ENCODE measurements at regions not wholly inside any gene's neighbourhood (a gene's known extent, or its start where the extent isn't known, plus 50 kb on each side); places are given as distances from the start of the nearest gene placed in this dataset.

DNA sequence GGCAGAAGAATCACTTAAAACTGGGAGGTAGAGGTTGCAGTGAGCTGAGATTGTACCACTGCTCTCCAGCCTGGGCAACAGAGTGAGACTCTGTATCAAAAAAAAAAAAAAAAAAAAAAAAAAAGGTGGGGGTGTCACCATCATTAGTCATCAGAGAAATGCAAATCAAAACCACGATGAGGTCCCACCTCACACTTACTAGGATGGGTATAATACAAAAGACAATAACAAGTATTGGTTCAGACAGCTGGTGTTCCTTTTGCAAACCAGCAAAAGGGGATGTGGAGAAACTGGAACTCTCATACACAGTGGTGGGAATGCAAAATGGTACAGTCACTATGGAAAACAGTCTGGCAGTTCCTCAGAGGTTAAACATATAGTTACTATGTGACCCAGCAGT, 78.7 kb upstream of the TSC22D2 start:
- 86% methylated on average over 1 of the region's 1 CpG for WGBS (ENCODE audit: low lambda C conversion rate, missing lambda C conversion rate)
- peak overlapping the region; percentile 66 for H3K27ac ChIP-seq
- no peaks in the 10 kb centered on the region for H3K9me2 ChIP-seq (replicated peaks; ENCODE audit: insufficient read depth)
- H3K4me3 ChIP-seq = no peak overlapping the region
- H4K20me1 ChIP-seq (ENCODE audit: insufficient read depth, poor library complexity, severe bottlenecking) = no peaks in the 10 kb centered on the region
- H2AFZ ChIP-seq = no peak overlapping the region
- DNase-seq (ENCODE audit: low spot score) = no peak
- H3K27me3 ChIP-seq = no peaks in the 10 kb centered on the region
- H3K4me1 ChIP-seq (ENCODE audit: insufficient read depth) = peaks cover 28% of the 10 kb centered on the region
- H3K9me3 ChIP-seq (ENCODE audit: low read depth) = no peaks in the 10 kb centered on the region
- peak overlapping the region; percentile 50 for H3K4me2 ChIP-seq
- no peaks in the 10 kb centered on the region for H3K36me3 ChIP-seq (replicated peaks; ENCODE audit: insufficient read depth, low read depth)
- H3K79me2 ChIP-seq = no peaks in the 10 kb centered on the region
- TF ChIP-seq EZH2 (IDR thresholded peaks at IDR 0.05; ENCODE audit: borderline replicate concordance) = no peak
- no peak for TF ChIP-seq CTCF (IDR thresholded peaks at IDR 0.05; ENCODE audit: poor library complexity)
- no peak for TF ChIP-seq EZH2phosphoT487 (IDR thresholded peaks at IDR 0.05; ENCODE audit: low read depth, severe bottlenecking, unreplicated experiment)

- H3K9me3 ChIP-seq (ENCODE audit: low read depth) = no peaks in the 10 kb centered on the region
- peak overlapping the region; percentile 9 for H3K27ac ChIP-seq
- no peak overlapping the region for H3K4me2 ChIP-seq
- no peak overlapping the region for H2AFZ ChIP-seq
- no peak for DNase-seq (ENCODE audit: low spot score)
- H3K27me3 ChIP-seq = no peaks in the 10 kb centered on the region
- TF ChIP-seq EZH2phosphoT487 (IDR thresholded peaks at IDR 0.05; ENCODE audit: low read depth, severe bottlenecking, unreplicated experiment) (no peak), EZH2 (IDR thresholded peaks at IDR 0.05; ENCODE audit: borderline replicate concordance) (no peak), CTCF (IDR thresholded peaks at IDR 0.05; ENCODE audit: poor library complexity) (no peak)
- no peaks in the 10 kb centered on the region for H3K79me2 ChIP-seq
- H3K4me1 ChIP-seq (ENCODE audit: insufficient read depth) = peaks cover 35% of the 10 kb centered on the region
- H3K36me3 ChIP-seq (replicated peaks; ENCODE audit: insufficient read depth, low read depth) = no peaks in the 10 kb centered on the region
- no peaks in the 10 kb centered on the region for H4K20me1 ChIP-seq (ENCODE audit: insufficient read depth, poor library complexity, severe bottlenecking)
- H3K9me2 ChIP-seq (replicated peaks; ENCODE audit: insufficient read depth) = no peaks in the 10 kb centered on the region
- H3K4me3 ChIP-seq = no peak overlapping the region
- 63% methylated on average over 2 of the region's 2 CpGs for WGBS (ENCODE audit: low lambda C conversion rate, missing lambda C conversion rate)
Measured at GRCh38 chr3:150328654-150329040, 79.5 kb upstream of the TSC22D2 start.

GRCh38 chr3:150327678-150328653, 80.1 kb upstream of the TSC22D2 start:
- TF ChIP-seq EZH2 (IDR thresholded peaks at IDR 0.05; ENCODE audit: borderline replicate concordance) (no peak), EZH2phosphoT487 (IDR thresholded peaks at IDR 0.05; ENCODE audit: low read depth, severe bottlenecking, unreplicated experiment) (no peak)
- DNase-seq (ENCODE audit: low spot score) = no peak
- Histone ChIP-seq H3K79me2 (no peaks in the 10 kb centered on the region), H3K9me2 (replicated peaks; ENCODE audit: insufficient read depth) (no peaks in the 10 kb centered on the region), H3K9me3 (ENCODE audit: low read depth) (no peaks in the 10 kb centered on the region), H3K4me3 (no peak overlapping the region), H3K36me3 (replicated peaks; ENCODE audit: insufficient read depth, low read depth) (no peaks in the 10 kb centered on the region), H3K4me2 (no peak overlapping the region), H3K4me1 (ENCODE audit: insufficient read depth) (peaks cover 35% of the 10 kb centered on the region), H3K27me3 (no peaks in the 10 kb centered on the region), H3K27ac (peak overlapping the region; percentile 9), H4K20me1 (ENCODE audit: insufficient read depth, poor library complexity, severe bottlenecking) (no peaks in the 10 kb centered on the region), H2AFZ (no peak overlapping the region)
- WGBS (ENCODE audit: low lambda C conversion rate, missing lambda C conversion rate) = 75% methylated on average over 13 of the region's 13 CpGs

- H3K9me3 ChIP-seq (ENCODE audit: low read depth) = no peaks in the 10 kb centered on the region
- H4K20me1 ChIP-seq (ENCODE audit: insufficient read depth, poor library complexity, severe bottlenecking) = no peaks in the 10 kb centered on the region
- H3K27ac ChIP-seq = peak overlapping the region; percentile 73
- no peak for DNase-seq (ENCODE audit: low spot score)
- WGBS (ENCODE audit: low lambda C conversion rate, missing lambda C conversion rate) = 56% methylated on average over 4 of the region's 4 CpGs
- no peak overlapping the region for H2AFZ ChIP-seq
- peak overlapping the region; percentile 44 for H3K4me2 ChIP-seq
- peaks cover 35% of the 10 kb centered on the region for H3K4me1 ChIP-seq (ENCODE audit: insufficient read depth)
- H3K4me3 ChIP-seq = no peak overlapping the region
- no peak for TF ChIP-seq CTCF (IDR thresholded peaks at IDR 0.05; ENCODE audit: poor library complexity)
- no peak for TF ChIP-seq EZH2phosphoT487 (IDR thresholded peaks at IDR 0.05; ENCODE audit: low read depth, severe bottlenecking, unreplicated experiment)
- no peak for TF ChIP-seq EZH2 (IDR thresholded peaks at IDR 0.05; ENCODE audit: borderline replicate concordance)
- H3K27me3 ChIP-seq = no peaks in the 10 kb centered on the region
- no peaks in the 10 kb centered on the region for H3K36me3 ChIP-seq (replicated peaks; ENCODE audit: insufficient read depth, low read depth)
- no peaks in the 10 kb centered on the region for H3K79me2 ChIP-seq
- no peaks in the 10 kb centered on the region for H3K9me2 ChIP-seq (replicated peaks; ENCODE audit: insufficient read depth)
Measured at GRCh38 chr3:150324788-150325187, 83.3 kb upstream of the TSC22D2 start.

Data from hepatocyte (in vitro differentiated cells).